Breast epithelium (tissue), 4 donors: ENCODE measurements at regions not wholly inside any gene's neighbourhood (a gene's known extent, or its start where the extent isn't known, plus 50 kb on each side); places are given as distances from the start of the nearest gene placed in this dataset.

Experiments used
- DNase-seq, 2 donors: peaks; one replicate each; pipeline ENCODE4 v3.0.0-alpha.2; 2019; ENCODE audit warnings: low spot score in 2 of 2
- H3K27ac ChIP-seq, 2 donors: fragments of 200-600 bp; sonication (generic) in 1 of 2; one replicate each; pipeline ENCODE4 v1.5.1; 2016 to 2019; ENCODE audit warnings: mild to moderate bottlenecking in 1 of 2
- H3K27me3 ChIP-seq, 2 donors: fragments of 200-600 bp; sonication (generic) in 1 of 2; one replicate each; pipeline versions ENCODE4 v1.5.1 to v1.6.0; 2017 to 2019; ENCODE audit warnings: control low read depth in 1 of 2, mild to moderate bottlenecking in 1 of 2
- H3K36me3 ChIP-seq: fragments of 200-600 bp; one replicate; pipeline ENCODE4 v1.5.1; 2019
- H3K4me1 ChIP-seq, 2 donors: fragments of 200-600 bp; sonication (generic); one replicate each; pipeline ENCODE4 v1.5.1; 2016 to 2019; ENCODE audit warnings: control low read depth in 1 of 2
- H3K4me3 ChIP-seq, 3 donors: fragments of 200-600 bp; sonication (generic); 1 replicate in 2 of 3; 2 replicates in 1 of 3; pipeline ENCODE4 v1.5.1; 2016 to 2019; ENCODE audit warnings: mild to moderate bottlenecking in 3 of 3, moderate library complexity in 2 of 3
- H3K9me3 ChIP-seq, 2 donors: fragments of 200-600 bp; sonication (generic) in 1 of 2; one replicate each; pipeline ENCODE4 v1.5.1; 2016 to 2019; ENCODE audit warnings: control low read depth in 1 of 2
- CTCF ChIP-seq, 3 donors: fragments of 450-650 bp; IDR thresholded peaks; one replicate each; pipeline ENCODE4 v1.5.1; 2016 to 2017; ENCODE audit warnings: antibody characterized with exemption in 3 of 3, mild to moderate bottlenecking in 3 of 3, moderate library complexity in 3 of 3
- POLR2A ChIP-seq: fragments of 450-650 bp; IDR thresholded peaks from one replicate; pipeline ENCODE4 v1.6.1; 2016; ENCODE audit warnings: antibody characterized with exemption, mild to moderate bottlenecking, moderate library complexity
- POLR2AphosphoS5 ChIP-seq, 3 donors: sonication (generic); formaldehyde crosslinking; IDR thresholded peaks; one replicate each; pipeline ENCODE4 v1.6.1; 2017; ENCODE audit warnings: antibody characterized with exemption in 3 of 3
- intact Hi-C: fragments of 100-400 bp; cut with DNase I; formaldehyde crosslinking; loops from one replicate; pipeline ENCODE4 v1.15.1; 2023; ENCODE audit warnings: low total_unique reads

GRCh38 chr16:35752012-35752772, 2292.8 kb downstream of the TP53TG3F start:
- TF ChIP-seq POLR2AphosphoS5 (IDR thresholded peaks at IDR 0.05) = no peak
- no peak for TF ChIP-seq POLR2A
- TF ChIP-seq CTCF (IDR thresholded peaks at IDR 0.05) = no peak
- H3K4me3 ChIP-seq = no peak overlapping the region
- peaks cover 45 to 65% of the 10 kb centered on the region in 2 donors for H3K9me3 ChIP-seq
- H3K36me3 ChIP-seq = no peaks in the 10 kb centered on the region
- DNase-seq = no peak
- no peaks in the 10 kb centered on the region for H3K27me3 ChIP-seq
- H3K27ac ChIP-seq = no peak overlapping the region
- intact Hi-C loops = no loop called here
- no peaks in the 10 kb centered on the region for H3K4me1 ChIP-seq

GRCh38 chr16:35752773-35753558, 2293.6 kb downstream of the TP53TG3F start:
- TF ChIP-seq CTCF (IDR thresholded peaks at IDR 0.05) (no peak), POLR2A (no peak), POLR2AphosphoS5 (IDR thresholded peaks at IDR 0.05) (no peak)
- no peak for DNase-seq
- no peaks in the 10 kb centered on the region for H3K36me3 ChIP-seq
- no peaks in the 10 kb centered on the region for H3K4me1 ChIP-seq
- H3K27ac ChIP-seq = no peak overlapping the region
- no peaks in the 10 kb centered on the region for H3K27me3 ChIP-seq
- intact Hi-C loops = no loop called here
- no peak overlapping the region for H3K4me3 ChIP-seq
- peaks cover 39 to 58% of the 10 kb centered on the region in 2 donors for H3K9me3 ChIP-seq

- no peaks in the 10 kb centered on the region for H3K27me3 ChIP-seq
Observed at GRCh38 chr16:35753559-35754390, 2294.4 kb downstream of the TP53TG3F start.

More at GRCh38 chr16:35753559-35754390, 2294.4 kb downstream of the TP53TG3F start:
- DNase-seq = no peak
- H3K4me3 ChIP-seq = no peak overlapping the region
- H3K36me3 ChIP-seq = no peaks in the 10 kb centered on the region
- TF ChIP-seq POLR2AphosphoS5 (IDR thresholded peaks at IDR 0.05) (no peak), CTCF (IDR thresholded peaks at IDR 0.05) (no peak), POLR2A (no peak)
- no peaks in the 10 kb centered on the region for H3K4me1 ChIP-seq
- intact Hi-C loops = no loop called here
- peaks cover 34 to 49% of the 10 kb centered on the region in 2 donors for H3K9me3 ChIP-seq
- H3K27ac ChIP-seq = no peak overlapping the region
